ENCODE measurements at regions not wholly inside any gene's neighbourhood (a gene's known extent, or its start where the extent isn't known, plus 50 kb on each side); places are given as distances from the start of the nearest gene placed in this dataset.

DNA sequence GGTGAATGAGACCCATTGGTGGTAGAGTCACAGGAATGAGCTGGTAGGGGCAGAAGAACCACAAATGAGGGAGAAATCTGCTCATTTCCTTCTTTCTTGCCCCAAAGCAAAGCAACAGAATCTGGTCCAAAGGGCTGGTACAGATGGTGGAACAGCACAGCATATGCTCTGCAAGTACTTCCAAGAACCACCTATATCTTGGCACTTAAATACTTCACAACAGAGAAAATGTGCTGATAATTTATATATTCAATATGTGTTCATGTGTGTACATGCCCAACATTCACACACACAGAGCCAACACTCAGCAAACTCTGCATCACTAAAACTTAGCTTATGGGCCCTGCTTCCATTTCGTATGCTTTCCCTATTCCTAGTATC, 884.4 kb upstream of the KLHL29 start:
- no peaks in the 10 kb centered on the region for H3K79me2 ChIP-seq (ENCODE audit: control insufficient read depth, insufficient read depth, low read length)
- no peak overlapping the region for H2AFZ ChIP-seq (ENCODE audit: low read length)
- no peak overlapping the region for H3K9ac ChIP-seq (ENCODE audit: insufficient read depth, low read length)
- H3K27me3 ChIP-seq (ENCODE audit: control insufficient read depth, insufficient read depth, low read length): no peaks in the 10 kb centered on the region
- no peak overlapping the region for H3K4me2 ChIP-seq (ENCODE audit: extremely low read depth, insufficient read depth, low read length)
- no peak for DNase-seq (ENCODE audit: low read depth in 2 of 2)
- H3K27ac ChIP-seq (ENCODE audit: insufficient read depth, low read length): no peak overlapping the region
- no peaks in the 10 kb centered on the region for H4K20me1 ChIP-seq (ENCODE audit: control insufficient read depth, extremely low read depth, insufficient read depth, low read length)
- H3K4me1 ChIP-seq (ENCODE audit: control insufficient read depth, extremely low read depth, insufficient read depth, low read length): no peaks in the 10 kb centered on the region
- no peaks in the 10 kb centered on the region for H3K9me3 ChIP-seq (ENCODE audit: control insufficient read depth, insufficient read depth, low read depth, low read length)
- no peak overlapping the region for H3K4me3 ChIP-seq (replicated peaks in 1 of 4; ENCODE audit: control extremely low read depth in 1 of 4, insufficient read depth in 1 of 4, low read depth in 3 of 4, low read length in 4 of 4)
- TF ChIP-seq, protein P1, sequence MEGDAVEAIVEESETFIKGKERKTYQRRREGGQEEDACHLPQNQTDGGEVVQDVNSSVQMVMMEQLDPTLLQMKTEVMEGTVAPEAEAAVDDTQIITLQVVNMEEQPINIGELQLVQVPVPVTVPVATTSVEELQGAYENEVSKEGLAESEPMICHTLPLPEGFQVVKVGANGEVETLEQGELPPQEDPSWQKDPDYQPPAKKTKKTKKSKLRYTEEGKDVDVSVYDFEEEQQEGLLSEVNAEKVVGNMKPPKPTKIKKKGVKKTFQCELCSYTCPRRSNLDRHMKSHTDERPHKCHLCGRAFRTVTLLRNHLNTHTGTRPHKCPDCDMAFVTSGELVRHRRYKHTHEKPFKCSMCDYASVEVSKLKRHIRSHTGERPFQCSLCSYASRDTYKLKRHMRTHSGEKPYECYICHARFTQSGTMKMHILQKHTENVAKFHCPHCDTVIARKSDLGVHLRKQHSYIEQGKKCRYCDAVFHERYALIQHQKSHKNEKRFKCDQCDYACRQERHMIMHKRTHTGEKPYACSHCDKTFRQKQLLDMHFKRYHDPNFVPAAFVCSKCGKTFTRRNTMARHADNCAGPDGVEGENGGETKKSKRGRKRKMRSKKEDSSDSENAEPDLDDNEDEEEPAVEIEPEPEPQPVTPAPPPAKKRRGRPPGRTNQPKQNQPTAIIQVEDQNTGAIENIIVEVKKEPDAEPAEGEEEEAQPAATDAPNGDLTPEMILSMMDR (conservative IDR thresholded peaks at IDR 0.05 in 1 of 2, IDR thresholded peaks at IDR 0.05 in 1 of 2; ENCODE audit: low read depth in 1 of 2, low read length in 2 of 2): no peak
- TF ChIP-seq EZH2 (IDR thresholded peaks at IDR 0.05; ENCODE audit: low read length, missing control alignments): no peak
- H3K36me3 ChIP-seq (ENCODE audit: control insufficient read depth, insufficient read depth, low read length): no peaks in the 10 kb centered on the region

DNA sequence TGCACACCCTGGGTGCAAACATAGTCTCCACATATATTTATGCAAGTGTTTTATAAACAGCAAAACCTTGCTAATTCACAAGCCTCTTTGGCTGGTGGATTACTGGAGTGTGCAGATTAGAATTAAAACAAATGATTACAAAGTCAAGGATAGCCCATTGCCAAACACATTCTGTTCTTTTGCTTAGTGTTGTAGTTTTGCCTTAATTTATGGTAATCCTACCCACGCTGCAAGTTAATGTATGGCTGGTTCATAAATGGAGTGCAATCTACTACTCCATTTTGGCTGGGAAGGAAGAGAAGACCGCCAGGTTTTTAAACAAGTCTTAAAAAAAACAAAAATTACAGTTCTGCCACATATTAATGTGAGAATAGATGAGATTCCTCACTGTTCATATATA, 883.1 kb upstream of the KLHL29 start:
- Histone ChIP-seq H3K36me3 (ENCODE audit: control insufficient read depth, insufficient read depth, low read length) (no peaks in the 10 kb centered on the region), H3K4me1 (ENCODE audit: control insufficient read depth, extremely low read depth, insufficient read depth, low read length) (no peaks in the 10 kb centered on the region), H4K20me1 (ENCODE audit: control insufficient read depth, extremely low read depth, insufficient read depth, low read length) (no peaks in the 10 kb centered on the region), H3K4me2 (ENCODE audit: extremely low read depth, insufficient read depth, low read length) (no peak overlapping the region), H3K4me3 (replicated peaks in 1 of 4; ENCODE audit: control extremely low read depth in 1 of 4, insufficient read depth in 1 of 4, low read depth in 3 of 4, low read length in 4 of 4) (no peak overlapping the region), H3K27me3 (ENCODE audit: control insufficient read depth, insufficient read depth, low read length) (no peaks in the 10 kb centered on the region), H3K27ac (ENCODE audit: insufficient read depth, low read length) (no peak overlapping the region), H3K79me2 (ENCODE audit: control insufficient read depth, insufficient read depth, low read length) (no peaks in the 10 kb centered on the region), H2AFZ (ENCODE audit: low read length) (no peak overlapping the region), H3K9ac (ENCODE audit: insufficient read depth, low read length) (no peak overlapping the region), H3K9me3 (ENCODE audit: control insufficient read depth, insufficient read depth, low read depth, low read length) (no peaks in the 10 kb centered on the region)
- no peak for DNase-seq (ENCODE audit: low read depth in 2 of 2)
- TF ChIP-seq, protein P1 (conservative IDR thresholded peaks at IDR 0.05 in 1 of 2, IDR thresholded peaks at IDR 0.05 in 1 of 2; ENCODE audit: low read depth in 1 of 2, low read length in 2 of 2): no peak
- TF ChIP-seq EZH2 (IDR thresholded peaks at IDR 0.05; ENCODE audit: low read length, missing control alignments): no peak

DNA sequence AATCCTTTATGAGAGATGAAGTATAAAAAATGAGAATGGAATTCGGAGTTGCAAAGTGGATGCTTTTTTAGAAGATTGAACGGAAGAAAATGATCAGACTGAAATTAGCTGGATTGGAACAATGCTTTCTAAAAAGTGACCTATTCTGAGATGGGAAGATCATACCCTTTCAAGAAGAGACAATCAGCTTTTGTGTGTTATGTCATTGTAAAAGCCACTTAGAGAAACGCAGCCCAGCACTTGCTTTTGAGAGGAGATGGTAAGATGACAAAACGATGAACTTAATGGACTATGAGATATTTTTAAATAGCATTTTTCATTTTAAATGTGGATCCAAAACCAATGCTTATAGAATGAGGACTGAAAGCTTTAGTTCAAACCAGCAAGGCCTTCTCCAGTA, 871.4 kb upstream of the KLHL29 start:
- H4K20me1 ChIP-seq (ENCODE audit: control insufficient read depth, extremely low read depth, insufficient read depth, low read length): no peaks in the 10 kb centered on the region
- TF ChIP-seq, protein P1 (conservative IDR thresholded peaks at IDR 0.05 in 1 of 2, IDR thresholded peaks at IDR 0.05 in 1 of 2; ENCODE audit: low read depth in 1 of 2, low read length in 2 of 2): no peak
- TF ChIP-seq EZH2 (IDR thresholded peaks at IDR 0.05; ENCODE audit: low read length, missing control alignments): no peak
- no peaks in the 10 kb centered on the region for H3K4me1 ChIP-seq (ENCODE audit: control insufficient read depth, extremely low read depth, insufficient read depth, low read length)
- H3K4me3 ChIP-seq (replicated peaks in 1 of 4; ENCODE audit: control extremely low read depth in 1 of 4, insufficient read depth in 1 of 4, low read depth in 3 of 4, low read length in 4 of 4): no peak overlapping the region
- H3K9me3 ChIP-seq (ENCODE audit: control insufficient read depth, insufficient read depth, low read depth, low read length): no peaks in the 10 kb centered on the region
- H3K27me3 ChIP-seq (ENCODE audit: control insufficient read depth, insufficient read depth, low read length): no peaks in the 10 kb centered on the region
- no peak overlapping the region for H3K4me2 ChIP-seq (ENCODE audit: extremely low read depth, insufficient read depth, low read length)
- no peaks in the 10 kb centered on the region for H3K79me2 ChIP-seq (ENCODE audit: control insufficient read depth, insufficient read depth, low read length)
- no peaks in the 10 kb centered on the region for H3K36me3 ChIP-seq (ENCODE audit: control insufficient read depth, insufficient read depth, low read length)
- H2AFZ ChIP-seq (ENCODE audit: low read length): no peak overlapping the region
- DNase-seq (ENCODE audit: low read depth in 2 of 2): no peak
- H3K27ac ChIP-seq (ENCODE audit: insufficient read depth, low read length): no peak overlapping the region
- H3K9ac ChIP-seq (ENCODE audit: insufficient read depth, low read length): no peak overlapping the region
